KMS-11 (cell line): ENCODE measurements at regions not wholly inside any gene's neighbourhood (a gene's known extent, or its start where the extent isn't known, plus 50 kb on each side); places are given as distances from the start of the nearest gene placed in this dataset.

Experiments
- H2AFZ ChIP-seq: fragments of 200-600 bp; sonication (generic); 2 replicates; pipeline ENCODE4 v1.6.1; 2016; ENCODE audit warnings: antibody characterized with exemption, mixed run types, low read depth
- H3K27ac ChIP-seq: fragments of 200-600 bp; sonication (generic); 2 replicates; pipeline ENCODE4 v1.6.1; 2016; ENCODE audit warnings: mild to moderate bottlenecking, mixed run types
- H3K27me3 ChIP-seq: fragments of 200-600 bp; sonication (generic); 2 replicates; pipeline ENCODE4 v1.6.1; 2017; ENCODE audit warnings: mild to moderate bottlenecking, low read depth, mixed run types, moderate library complexity; ENCODE audit not compliant: insufficient read depth
- H3K36me3 ChIP-seq: fragments of 200-600 bp; sonication (generic); 2 replicates; pipeline ENCODE4 v1.6.1; 2017; ENCODE audit warnings: mild to moderate bottlenecking, mixed run types; ENCODE audit not compliant: insufficient read depth
- H3K4me1 ChIP-seq: fragments of 200-600 bp; sonication (generic); 2 replicates; pipeline ENCODE4 v1.6.1; 2016; ENCODE audit warnings: mild to moderate bottlenecking, low read depth, mixed run types; ENCODE audit not compliant: poor library complexity, severe bottlenecking
- H3K4me2 ChIP-seq: fragments of 200-600 bp; sonication (generic); 2 replicates; pipeline ENCODE4 v1.7.0; 2016; ENCODE audit warnings: mild to moderate bottlenecking, mixed run types
- H3K4me3 ChIP-seq: fragments of 200-600 bp; sonication (generic); IDR thresholded peaks from 2 replicates; pipeline ENCODE4 v1.6.1; 2017; ENCODE audit warnings: low read depth, low read length, mixed read lengths; ENCODE audit not compliant: insufficient read depth
- H3K79me2 ChIP-seq: fragments of 200-600 bp; sonication (generic); 2 replicates; pipeline ENCODE4 v1.6.1; 2016; ENCODE audit warnings: low read depth, mixed run types; ENCODE audit not compliant: insufficient read depth
- H3K9ac ChIP-seq: fragments of 200-600 bp; sonication (generic); 2 replicates; pipeline ENCODE4 v1.6.1; 2016; ENCODE audit warnings: mild to moderate bottlenecking, mixed run types
- H4K20me1 ChIP-seq: fragments of 200-600 bp; sonication (generic); 2 replicates; pipeline ENCODE4 v1.6.1; 2016; ENCODE audit warnings: mild to moderate bottlenecking, mixed run types; ENCODE audit not compliant: insufficient read depth
- TF ChIP-seq, protein P1 (sequence below): fragments of 200-600 bp; sonication (generic); conservative IDR thresholded peaks from 2 replicates; pipeline ENCODE4 v1.6.1; 2017; ENCODE audit warnings: low read depth, mild to moderate bottlenecking, antibody characterized with exemption, low read length, moderate library complexity, mixed read lengths

DNA sequence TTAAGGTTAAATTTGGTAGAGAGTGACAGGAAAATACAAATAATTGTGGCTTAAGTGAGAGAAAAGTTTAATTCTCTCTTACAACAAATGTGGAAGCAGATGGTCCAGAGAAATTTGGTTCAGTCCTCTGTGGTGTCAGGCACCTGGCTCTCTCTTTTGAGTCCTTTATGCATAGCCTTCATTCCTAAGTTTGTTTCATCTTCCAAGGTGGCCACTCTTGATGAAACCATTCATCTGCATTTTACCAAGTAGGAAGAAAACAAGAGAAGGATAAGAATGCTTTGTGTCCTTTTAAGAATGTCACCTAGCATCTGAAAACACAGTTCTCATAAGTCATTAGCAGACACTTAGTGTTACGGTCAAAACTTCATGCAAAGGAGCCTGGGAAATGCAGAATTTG lies 442.5 kb downstream of the CCER1 start:
- no peaks in the 10 kb centered on the region for H3K36me3 ChIP-seq
- no peak overlapping the region for H3K27ac ChIP-seq
- peaks cover 7% of the 10 kb centered on the region for H3K4me1 ChIP-seq
- H3K9ac ChIP-seq = no peak overlapping the region
- no peaks in the 10 kb centered on the region for H4K20me1 ChIP-seq
- TF ChIP-seq, protein P1, sequence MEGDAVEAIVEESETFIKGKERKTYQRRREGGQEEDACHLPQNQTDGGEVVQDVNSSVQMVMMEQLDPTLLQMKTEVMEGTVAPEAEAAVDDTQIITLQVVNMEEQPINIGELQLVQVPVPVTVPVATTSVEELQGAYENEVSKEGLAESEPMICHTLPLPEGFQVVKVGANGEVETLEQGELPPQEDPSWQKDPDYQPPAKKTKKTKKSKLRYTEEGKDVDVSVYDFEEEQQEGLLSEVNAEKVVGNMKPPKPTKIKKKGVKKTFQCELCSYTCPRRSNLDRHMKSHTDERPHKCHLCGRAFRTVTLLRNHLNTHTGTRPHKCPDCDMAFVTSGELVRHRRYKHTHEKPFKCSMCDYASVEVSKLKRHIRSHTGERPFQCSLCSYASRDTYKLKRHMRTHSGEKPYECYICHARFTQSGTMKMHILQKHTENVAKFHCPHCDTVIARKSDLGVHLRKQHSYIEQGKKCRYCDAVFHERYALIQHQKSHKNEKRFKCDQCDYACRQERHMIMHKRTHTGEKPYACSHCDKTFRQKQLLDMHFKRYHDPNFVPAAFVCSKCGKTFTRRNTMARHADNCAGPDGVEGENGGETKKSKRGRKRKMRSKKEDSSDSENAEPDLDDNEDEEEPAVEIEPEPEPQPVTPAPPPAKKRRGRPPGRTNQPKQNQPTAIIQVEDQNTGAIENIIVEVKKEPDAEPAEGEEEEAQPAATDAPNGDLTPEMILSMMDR = no peak
- H2AFZ ChIP-seq = no peak overlapping the region
- no peak overlapping the region for H3K4me2 ChIP-seq
- no peaks in the 10 kb centered on the region for H3K79me2 ChIP-seq
- H3K27me3 ChIP-seq = no peaks in the 10 kb centered on the region
- no peak overlapping the region for H3K4me3 ChIP-seq

DNA sequence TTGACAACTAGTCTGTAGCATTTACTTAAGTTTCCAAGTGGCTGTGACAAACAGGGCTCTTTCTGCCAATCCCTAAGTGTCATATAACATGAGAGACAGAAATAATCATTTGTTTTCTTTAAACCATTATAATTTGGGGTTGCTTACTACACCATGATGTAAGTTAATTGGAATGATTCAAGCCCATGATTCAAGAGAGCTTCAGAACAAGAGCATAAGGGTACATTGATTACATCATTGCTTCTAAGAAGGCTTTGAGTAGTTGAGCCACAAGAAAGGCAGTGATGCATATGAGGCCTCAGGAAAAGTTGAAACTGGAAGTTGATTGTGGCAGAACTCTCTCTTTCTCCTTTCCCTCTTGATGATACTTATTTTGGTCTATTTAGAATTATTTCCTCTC lies 444.0 kb downstream of the CCER1 start:
- H3K27ac ChIP-seq = no peak overlapping the region
- H2AFZ ChIP-seq = no peak overlapping the region
- TF ChIP-seq, protein P1 = no peak
- H3K36me3 ChIP-seq = no peaks in the 10 kb centered on the region
- no peak overlapping the region for H3K4me3 ChIP-seq
- peaks cover 7% of the 10 kb centered on the region for H3K4me1 ChIP-seq
- H3K9ac ChIP-seq = no peak overlapping the region
- no peaks in the 10 kb centered on the region for H3K79me2 ChIP-seq
- no peaks in the 10 kb centered on the region for H4K20me1 ChIP-seq
- H3K4me2 ChIP-seq = no peak overlapping the region
- H3K27me3 ChIP-seq = no peaks in the 10 kb centered on the region

DNA sequence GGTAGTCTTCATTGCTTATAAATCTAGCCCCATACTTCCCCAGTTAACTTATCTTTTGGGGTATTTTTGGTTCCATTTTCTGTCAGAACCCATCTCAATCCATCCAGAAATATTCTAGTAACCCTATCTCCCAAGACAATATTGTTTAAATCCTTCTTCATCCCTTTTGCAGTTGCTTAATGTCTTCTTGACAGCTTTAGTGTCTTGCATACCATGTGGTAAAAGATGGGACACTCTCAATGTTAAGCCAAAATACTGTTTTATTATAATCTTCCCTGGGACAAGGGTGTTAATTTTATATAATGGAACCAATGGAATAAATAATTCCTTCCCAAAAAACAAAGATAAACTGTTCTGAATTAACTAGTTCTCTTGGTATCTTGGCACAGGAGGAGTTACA lies 450.2 kb downstream of the CCER1 start:
- TF ChIP-seq, protein P1 = no peak
- Histone ChIP-seq H3K4me2 (no peak overlapping the region), H3K9ac (no peak overlapping the region), H2AFZ (no peak overlapping the region), H3K4me3 (no peak overlapping the region), H3K27me3 (no peaks in the 10 kb centered on the region), H3K27ac (no peak overlapping the region), H3K4me1 (no peaks in the 10 kb centered on the region), H3K36me3 (no peaks in the 10 kb centered on the region), H3K79me2 (no peaks in the 10 kb centered on the region), H4K20me1 (no peaks in the 10 kb centered on the region)

DNA sequence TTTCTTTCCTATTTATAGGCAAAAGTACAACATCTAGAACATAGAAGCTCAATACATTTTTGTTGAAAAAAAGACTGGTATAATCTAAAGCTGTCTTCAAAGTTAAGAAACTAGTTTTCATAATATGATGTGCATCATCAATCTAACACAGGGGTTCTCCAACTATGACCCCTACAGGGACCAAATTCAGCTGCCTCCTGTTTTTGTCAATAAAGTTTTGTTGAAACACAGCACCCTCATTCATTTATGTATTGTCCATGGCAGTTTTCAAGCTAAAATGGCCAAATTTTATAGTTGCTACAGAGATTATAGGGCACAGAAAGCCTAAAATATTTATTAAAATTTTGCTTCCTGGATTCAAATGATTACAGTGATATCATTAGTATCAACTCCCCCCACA lies 452.9 kb downstream of the CCER1 start:
- Histone ChIP-seq H2AFZ (no peak overlapping the region), H3K9ac (no peak overlapping the region), H3K27me3 (no peaks in the 10 kb centered on the region), H3K4me2 (no peak overlapping the region), H3K36me3 (no peaks in the 10 kb centered on the region), H3K27ac (no peak overlapping the region), H3K79me2 (no peaks in the 10 kb centered on the region), H3K4me1 (no peaks in the 10 kb centered on the region), H4K20me1 (no peaks in the 10 kb centered on the region), H3K4me3 (no peak overlapping the region)
- TF ChIP-seq, protein P1 = no peak

DNA sequence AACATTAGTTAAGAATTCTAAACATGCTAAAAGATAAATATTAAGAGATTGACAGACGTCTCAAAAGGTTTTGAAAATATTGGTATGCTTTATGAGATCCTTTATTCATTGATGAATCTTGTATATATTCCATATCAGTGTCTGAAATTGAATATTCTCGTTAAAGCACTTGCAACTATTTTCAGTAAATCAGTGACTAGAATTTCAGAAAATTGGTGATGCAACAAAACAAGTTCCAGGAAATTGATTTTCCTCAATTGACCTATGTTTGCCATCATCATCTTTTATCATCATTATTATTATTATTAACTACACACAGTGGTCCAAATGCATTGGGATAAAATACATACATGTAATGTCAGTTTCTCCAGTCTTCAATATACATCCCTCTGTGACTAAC lies 453.6 kb downstream of the CCER1 start:
- Histone ChIP-seq H3K4me2 (no peak overlapping the region), H3K27ac (no peak overlapping the region), H3K79me2 (no peaks in the 10 kb centered on the region), H3K27me3 (no peaks in the 10 kb centered on the region), H3K4me1 (no peaks in the 10 kb centered on the region), H3K36me3 (no peaks in the 10 kb centered on the region), H3K4me3 (no peak overlapping the region), H2AFZ (no peak overlapping the region), H3K9ac (no peak overlapping the region), H4K20me1 (no peaks in the 10 kb centered on the region)
- TF ChIP-seq, protein P1 = no peak
